ENCODE measurements at regions not wholly inside any gene's neighbourhood (a gene's known extent, or its start where the extent isn't known, plus 50 kb on each side); places are given as distances from the start of the nearest gene placed in this dataset.

GRCh38 chr16:31713071-31713944 is 160.3 kb upstream of the ZNF267 start:
- TF ChIP-seq CEBPB (IDR thresholded peaks at IDR 0.05), result no peak
- TF ChIP-seq EP300 (IDR thresholded peaks at IDR 0.05; ENCODE audit: borderline replicate concordance), result no peak
- no peak for TF ChIP-seq EGR1 (IDR thresholded peaks at IDR 0.05)
- TF ChIP-seq TCF12 (IDR thresholded peaks at IDR 0.05; ENCODE audit: low read depth), result no peak

Measured in Ishikawa (cell line).